Fibroblast of skin of back (primary cell): ENCODE measurements at regions not wholly inside any gene's neighbourhood (a gene's known extent, or its start where the extent isn't known, plus 50 kb on each side); places are given as distances from the start of the nearest gene placed in this dataset.
"Not testable (repeated sequence)": the region's sequence is repeated elsewhere in the genome, so short reads cannot be mapped to it uniquely, and the experiment has no call there.

ENCODE experiments used
- DNase-seq: peaks from one replicate; pipeline ENCODE4 v3.0.0-alpha.2; 2013

DNA sequence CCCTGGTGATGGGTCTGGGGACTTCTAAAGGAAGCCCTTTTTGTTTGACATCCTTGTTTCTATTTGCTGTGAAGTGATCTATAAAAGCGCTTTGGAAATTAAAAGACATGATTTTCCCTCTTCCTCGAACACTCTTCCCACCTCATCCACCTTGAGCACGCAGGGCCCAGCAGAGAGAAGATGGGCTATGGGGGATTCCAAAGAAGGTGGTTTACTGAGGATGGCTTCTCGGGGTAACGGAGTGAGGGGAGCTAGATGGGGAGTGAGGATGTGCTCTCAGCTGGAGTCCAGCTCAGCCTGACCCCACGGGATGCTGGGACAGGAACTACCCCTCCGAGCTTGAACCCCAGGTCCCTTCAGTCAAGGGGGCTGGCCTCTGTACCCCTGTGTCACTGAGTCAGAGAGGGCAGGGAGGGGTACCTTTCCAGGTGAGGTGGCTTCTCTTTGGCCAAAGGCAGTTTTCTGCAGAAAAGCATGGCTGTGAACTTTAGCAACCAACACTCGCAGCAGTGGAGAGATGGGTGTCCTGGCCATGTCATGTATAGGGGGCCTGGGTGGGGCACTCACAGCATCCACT is 180.7 kb upstream of the SMAD3 start:
- no peak for DNase-seq

DNA sequence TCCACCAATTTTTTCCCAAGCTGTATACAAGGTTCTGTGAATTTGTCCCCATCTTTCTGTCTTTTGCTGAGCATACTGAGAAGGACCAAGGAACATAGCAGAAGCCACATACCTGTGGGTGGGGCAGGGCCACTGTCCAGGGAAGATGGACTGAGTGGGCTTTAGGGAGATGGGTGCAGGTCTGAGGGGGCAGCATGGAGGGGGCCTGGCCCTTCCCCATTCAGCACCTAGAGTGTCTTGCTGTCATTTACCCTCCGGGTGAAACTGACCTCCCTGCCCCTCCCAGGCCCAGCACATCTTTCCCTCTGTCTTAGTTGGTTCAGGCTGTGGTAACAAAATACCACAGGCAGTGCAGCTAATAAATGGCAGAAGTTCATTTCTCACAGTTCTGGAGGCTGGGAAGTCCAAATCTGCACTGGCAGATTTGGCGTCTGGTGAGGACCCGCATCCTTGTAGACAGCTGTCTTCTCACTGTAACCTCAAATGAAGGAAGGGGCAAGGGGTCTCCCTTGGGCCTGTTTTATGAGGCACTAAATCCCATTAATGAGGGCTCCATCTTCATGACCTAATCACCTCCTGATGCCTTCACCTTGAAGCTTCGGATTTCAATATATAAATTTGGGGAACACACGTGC is 180.0 kb upstream of the SMAD3 start:
- no peak for DNase-seq

DNA sequence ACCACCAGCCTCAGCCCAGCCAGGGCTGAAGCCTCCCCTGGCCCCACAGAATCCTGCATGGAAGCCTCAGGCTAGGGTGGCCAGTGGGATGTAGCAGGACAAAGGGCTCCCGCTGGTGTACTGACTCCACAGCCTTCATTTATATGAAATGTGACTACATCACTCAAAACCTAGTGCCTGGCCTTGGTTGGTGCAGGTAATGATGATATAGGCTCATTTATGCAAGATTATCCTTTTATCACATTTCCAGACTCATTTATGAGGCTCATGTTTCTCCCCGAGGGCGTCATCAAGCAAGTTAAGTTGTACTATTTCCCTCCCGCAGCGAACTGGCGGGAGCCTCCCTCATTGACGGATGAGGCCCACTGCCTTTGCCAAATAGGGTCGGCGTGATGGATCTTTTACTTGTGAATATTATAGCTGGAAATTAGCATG is 179.1 kb upstream of the SMAD3 start:
- no peak for DNase-seq

DNA sequence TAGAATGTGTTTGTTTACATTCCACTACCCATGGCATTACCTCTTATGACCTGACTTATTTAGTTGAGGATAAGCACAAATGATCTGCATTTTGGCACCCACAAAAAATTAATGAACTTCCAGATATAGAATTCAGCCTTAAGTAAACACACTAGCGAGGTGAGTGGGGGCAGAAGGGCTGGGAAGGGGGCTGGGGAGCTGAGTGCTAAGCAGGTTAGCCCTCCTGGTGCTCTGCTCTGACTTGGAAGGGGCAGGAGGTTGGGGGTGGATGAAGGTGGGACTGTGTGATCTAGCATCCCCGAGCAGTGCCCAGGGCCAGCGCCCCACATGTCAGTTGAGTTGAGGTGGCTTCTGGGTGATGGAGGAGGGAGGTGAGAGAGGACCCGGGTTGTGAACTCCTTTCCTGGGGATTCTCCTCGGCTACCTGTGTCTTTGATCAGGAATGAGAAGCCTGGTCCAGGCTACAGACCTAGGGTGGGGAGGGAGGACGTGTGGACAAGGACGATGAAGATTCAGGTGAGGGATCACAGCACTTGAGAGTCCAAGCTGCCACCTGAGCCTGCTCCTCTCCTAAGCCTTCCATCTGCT is 178.6 kb upstream of the SMAD3 start:
- DNase-seq: no peak

DNA sequence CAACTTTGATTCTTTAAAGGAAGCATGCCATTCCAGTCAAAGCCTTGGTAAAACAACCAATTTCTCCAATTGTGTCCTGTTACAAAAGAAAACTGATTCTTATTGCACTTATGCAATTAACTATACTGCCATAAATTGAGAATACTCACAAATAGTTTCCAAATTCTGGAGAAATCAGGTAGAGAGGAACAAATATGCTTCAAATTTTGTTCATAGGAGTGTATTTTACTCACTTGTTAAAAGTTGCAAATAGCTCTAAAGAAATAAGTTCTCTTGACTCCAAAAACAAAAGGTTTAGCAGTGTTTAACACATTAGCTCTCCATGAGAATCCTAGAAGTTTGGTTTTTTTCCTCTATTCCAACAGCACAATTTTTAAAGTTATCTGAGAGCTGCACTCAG is 176.1 kb upstream of the SMAD3 start:
- not testable (repeated sequence) for DNase-seq

DNA sequence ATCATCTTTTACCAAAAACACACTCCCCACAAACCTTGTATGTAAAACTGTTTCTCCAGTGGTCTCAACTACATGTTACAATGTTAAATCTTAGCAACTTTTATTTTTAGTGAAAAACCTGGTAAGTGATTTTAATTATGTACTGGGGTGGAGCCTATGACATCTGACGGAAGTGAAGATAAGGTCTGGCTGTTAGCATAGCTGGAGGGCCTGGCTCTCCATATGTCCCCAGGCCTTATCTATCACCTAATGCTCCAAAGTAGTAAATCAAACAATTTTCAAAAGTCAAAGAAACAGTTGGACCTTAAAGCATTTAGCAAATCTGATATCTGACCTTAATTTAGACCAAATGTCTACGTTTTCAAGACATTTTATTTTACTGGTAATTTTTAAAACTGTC is 173.6 kb upstream of the SMAD3 start:
- DNase-seq: no peak

DNA sequence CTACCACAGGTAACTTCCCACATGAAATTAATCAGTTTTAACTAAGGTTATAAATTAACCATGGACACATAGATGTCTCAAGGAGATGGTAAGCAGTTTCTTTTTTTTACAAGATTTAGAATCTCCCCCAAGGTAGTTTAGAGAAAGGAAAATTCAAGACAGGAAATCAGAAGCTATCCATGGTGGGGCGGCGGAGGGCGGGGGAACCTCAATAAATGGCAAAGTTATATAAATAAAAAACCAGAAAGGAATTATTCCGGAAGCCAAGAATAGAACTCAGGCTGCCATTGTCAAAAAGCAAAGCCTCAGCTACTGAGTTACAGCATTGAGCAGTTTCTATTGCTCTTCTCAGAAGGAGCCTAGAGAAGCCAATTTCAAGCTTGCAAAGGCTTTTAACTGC is 172.1 kb upstream of the SMAD3 start:
- DNase-seq: no peak

DNA sequence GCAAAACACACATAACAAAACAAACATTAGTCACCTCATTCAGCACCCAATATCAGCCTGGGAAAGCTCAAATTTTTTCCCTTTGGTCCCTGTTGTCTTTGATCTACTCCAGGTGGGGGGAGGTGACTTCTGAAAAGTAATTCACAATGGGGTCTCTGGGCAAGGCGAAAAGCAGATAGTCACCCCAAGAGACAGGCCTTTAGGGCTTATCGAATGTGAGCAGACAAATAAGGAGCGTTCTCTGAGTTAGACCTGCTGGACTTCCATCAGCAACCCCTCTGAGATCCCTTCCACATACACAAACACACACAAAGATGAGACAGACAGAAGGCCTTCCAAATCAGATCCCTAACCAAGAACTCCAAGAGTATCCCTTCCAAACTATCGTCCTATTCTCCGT is 171.0 kb upstream of the SMAD3 start:
- DNase-seq: no peak

DNA sequence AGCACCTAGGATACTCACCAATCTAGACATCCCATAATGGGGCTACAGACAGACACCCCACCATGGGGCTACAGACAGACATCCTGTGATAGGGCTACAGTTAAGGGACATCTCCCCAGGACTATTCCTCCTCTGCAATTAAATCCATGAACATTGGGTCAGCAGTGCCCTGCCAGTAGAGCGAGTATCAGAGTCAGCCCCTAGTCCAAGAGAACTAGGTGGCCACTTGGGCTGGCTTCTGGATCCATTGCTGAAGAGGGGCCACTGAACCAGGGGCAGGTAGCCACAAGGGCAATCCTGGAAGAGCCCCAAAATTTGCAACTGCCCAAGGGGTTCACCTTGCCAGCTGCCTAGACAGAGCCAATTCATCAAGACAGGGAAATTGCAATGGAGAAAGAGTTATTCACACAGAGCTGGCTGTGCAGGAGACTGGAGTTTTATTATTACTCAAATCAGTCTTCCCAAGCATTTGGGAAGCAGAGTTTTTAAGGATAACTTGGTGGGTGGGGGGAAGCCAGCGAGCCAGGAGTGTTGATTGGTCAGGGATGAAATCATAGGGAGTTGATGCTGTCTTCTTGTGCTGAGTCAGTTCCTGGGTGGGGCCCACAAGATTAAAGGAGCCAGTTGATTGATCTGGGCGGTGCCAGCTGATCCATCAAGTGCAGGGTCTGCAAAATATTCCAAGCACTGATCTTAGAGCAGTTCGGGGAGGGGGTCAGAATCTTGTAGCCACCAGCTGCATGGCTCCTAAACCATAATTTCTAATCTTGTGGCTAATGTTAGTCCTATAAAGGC is 170.2 kb upstream of the SMAD3 start:
- peak; percentile 72 for DNase-seq

DNA sequence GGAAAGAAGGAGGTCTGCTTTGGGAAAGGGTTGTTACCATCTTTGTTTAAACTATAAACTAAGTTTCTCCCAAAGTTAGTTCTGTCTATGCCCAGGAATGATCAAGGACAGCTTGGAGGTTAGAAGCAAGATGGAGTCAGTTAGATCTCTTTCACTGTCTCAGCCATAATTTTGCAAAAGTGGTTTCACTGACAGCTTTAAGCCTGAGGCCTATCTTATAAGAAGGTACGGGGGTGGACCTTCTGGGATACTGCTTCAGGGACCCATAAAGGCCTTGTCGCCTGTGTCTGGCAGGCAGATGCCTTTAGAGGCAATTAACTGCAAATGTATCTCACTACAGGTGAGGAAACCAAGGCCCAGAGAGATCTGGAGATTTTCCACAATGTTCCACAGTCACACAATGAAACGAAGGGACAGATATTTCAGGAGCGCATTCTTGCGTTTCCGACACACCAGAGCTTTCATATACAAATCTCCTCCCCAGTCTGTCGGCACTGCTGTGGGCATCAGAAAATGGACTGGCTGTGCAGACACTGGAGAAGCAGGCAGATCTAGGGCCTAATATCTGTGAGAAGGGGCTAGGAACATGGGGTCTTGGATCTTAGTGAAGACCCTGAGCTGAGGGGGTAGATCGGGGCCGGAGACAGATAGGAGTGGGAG is 169.5 kb upstream of the SMAD3 start:
- DNase-seq: no peak

DNA sequence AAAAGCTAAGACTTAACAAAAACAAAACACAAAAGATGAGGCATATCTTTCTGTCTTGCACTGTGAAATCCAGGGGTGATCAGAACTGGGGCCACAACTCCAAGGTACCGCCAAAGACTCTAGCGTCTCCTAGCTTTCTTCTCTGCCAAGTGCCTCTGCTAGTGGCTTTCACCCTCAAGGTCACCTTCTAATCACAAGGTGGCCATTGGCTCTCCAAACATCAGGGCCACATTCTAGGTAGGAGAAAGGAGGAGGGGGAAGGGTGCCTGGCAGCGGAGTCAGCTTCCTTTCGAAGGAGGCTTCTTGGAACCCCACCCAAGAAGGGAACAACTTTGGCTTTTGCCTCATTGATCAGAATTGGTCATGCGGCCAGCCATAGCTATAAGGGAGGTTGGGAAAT is 168.8 kb upstream of the SMAD3 start:
- DNase-seq: no peak

DNA sequence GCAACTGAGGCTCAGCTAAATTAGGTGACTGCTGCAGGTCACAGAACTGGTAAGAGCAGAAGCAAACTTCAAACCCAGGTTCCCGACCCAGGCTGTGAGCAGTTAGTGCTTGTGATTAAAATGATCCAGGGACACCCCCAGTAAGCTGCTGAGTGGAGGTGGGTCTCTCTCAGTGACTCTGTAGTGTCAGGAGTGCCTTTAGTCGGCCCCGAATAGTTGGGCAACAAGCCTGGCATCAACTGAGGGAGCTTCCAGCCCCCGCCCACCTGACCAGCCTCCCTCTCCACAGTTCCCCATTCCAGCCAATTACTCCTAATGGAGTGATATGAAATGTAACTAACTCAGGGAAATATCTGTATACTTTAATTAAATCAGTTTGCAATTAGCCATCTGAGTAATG is 168.0 kb upstream of the SMAD3 start:
- DNase-seq: no peak

DNA sequence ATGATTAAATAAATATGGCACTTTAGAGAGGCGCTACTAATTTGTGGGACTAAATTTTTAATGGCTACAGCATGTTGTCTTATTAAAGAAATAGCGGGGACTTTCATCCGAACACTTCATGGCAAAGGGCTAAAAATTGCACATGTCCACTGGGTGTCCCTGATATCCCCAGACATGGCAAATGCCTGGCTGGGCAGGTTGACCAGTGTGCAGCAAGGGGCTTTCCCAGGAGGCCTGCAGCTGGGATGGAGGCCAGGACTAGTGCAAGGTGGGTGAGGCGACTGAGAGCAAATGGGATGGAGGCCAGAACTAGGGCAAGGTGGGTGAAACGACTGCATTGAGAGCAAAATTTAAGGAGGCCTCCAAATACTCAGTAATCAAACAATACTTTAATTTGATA is 167.4 kb upstream of the SMAD3 start:
- no peak for DNase-seq

DNA sequence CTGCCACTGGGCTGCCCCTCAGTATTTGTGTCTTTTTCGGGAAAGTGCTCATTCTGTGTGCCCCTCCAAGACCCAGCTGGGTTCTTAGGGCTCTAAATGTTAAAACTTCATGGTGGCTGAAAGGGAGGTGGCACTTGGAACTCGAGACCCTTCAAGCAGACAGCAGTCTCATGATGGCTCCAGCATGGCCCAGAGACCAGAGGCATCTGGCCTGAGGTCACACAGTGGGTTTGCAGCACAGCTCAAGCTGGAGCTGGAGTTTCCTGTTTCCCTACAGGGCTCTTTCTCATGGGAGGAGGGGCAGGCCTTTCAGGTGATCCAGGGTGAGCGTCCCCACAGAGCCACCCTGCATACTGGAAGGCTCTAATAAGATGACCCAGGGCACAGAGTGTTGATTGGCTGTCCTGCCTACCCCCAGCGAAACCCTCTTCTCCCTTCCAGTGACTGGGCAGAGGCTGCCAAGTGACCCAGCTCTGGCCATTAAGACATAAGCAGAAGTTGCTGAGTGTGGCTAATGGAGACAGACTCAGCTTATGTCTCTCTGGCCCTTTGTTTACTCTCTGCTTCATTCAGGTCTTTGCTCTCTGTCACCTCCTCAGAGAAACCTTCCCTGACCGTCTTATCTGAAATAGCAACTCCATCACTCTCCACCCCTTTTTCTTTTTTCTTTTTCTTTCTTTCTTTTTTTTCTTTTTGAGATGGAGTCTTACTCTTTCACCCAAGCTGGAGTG is 166.6 kb upstream of the SMAD3 start:
- DNase-seq: no peak

DNA sequence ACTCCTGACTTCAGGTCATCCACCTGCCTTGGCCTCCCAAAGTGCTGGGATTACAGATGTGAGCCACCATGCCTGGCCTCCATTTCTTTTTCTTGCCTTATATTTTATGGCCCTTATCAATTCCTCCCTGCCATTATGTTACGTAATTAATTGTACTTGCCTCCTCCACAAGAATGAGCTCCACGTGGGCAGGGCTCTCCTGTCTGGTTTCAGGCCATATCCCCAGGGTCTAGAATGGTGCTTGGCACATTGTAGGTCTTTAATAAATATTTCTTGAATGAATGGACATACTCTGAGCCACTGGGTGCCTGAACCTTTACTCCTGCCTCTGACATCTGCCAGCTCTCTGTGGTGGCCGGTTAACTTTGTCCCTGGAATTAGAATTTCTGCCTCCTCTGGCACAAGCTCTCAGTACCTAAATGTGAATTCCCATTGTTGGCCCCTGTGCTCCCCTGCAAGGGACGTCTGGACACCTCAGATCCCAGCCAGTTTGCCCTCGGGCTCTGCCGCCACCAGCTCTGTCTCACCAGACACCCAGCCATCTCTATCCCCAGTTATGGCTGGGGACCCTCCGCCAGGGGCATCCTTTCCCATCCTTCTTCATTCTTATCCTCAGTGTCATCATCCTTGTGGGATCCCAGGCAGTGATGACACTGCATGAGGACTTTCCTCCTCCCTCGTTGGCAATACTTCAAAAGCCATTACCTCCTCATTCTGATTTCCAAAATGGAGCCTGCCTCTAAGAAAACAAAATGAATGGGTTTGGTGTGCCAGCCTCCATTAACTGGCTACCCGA is 165.6 kb upstream of the SMAD3 start:
- peak; percentile 87 for DNase-seq

DNA sequence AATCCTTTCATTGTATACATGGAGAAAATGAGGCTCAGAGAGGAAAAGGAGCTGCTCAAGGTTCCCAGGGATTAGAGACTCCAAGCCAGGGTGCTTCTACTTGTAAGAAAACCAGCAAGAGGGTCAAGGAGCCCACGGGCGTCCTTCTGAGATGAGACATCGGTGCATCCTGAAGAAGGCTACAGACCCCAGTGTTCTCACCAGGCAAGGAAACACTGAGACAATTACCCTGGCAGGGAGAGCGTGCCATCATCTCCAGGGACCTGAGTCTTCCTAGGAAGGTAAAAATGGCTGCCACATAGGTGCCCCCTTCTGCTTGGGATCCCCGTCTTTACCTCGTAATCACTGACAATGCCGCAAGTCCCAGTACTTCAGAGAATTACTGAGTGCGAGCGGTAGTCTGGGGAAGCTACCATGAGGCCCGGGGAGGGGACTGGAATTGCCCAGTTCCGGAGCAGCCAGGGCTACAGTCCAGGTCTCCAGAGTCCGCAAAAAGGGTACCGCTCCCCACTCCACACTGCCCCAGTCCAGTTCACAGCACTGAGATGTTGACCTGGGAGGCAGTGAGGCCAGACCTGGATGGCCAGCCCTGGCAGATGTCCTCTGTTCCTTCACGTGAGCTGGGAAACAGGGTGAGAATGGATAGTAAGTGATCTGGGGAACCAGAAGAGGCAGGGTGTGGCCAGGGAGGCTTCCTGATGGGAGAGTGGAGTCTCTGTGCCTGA is 164.7 kb upstream of the SMAD3 start:
- no peak for DNase-seq

DNA sequence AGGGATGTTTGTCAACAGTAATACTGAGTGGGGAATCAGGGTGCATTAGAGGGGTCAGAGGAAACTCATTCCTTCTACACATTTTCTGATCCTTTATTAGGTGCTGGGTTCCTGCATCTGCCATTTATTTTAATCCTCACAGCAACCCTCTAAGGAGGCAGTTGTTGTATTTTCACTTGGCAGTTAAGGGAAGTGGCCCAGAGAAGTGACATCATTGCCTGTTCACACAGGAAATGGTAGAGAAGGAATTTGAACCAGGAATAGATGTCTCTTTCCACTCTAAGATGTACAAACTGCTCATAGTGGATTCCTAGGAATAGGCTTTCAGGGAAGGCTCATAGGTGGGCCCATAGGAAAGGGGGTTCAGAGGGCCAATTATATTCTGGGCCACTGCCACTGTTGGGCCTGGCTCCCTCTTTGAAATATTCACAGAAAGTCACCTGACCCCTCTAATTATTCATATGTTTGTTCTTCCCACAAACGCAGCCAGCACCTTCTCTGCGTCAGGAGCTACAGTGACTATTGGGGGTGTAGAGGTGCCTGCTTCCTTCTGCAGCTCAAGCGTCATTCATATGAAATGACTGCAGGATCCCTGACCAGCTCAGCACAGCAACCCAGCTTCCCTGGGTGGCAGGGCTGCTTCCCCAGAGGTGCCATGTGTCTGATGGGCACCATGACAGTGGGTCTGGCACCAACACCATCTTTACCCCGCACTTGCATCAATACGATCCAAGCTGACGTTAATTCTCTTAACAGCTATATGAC is 163.9 kb upstream of the SMAD3 start:
- DNase-seq: peak; percentile 78

DNA sequence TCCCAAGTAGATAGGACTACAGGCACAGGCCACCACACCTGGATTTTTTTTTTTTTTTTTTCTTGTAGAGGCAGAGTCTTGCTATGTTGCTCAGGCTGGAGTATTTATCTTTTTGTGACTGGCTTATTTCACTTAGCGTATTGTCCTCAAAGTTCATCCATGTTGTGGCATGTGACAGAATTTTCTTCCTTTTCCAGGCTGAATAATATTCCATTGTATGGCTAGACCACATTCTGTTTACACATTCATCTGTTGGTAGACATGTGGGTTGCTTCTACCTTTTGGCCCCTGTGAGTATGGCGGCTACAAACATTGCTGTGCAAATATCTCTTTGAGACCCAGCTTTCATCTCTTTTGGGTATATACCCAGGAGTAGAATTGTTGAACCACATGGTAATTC is 160.2 kb upstream of the SMAD3 start:
- no peak for DNase-seq

DNA sequence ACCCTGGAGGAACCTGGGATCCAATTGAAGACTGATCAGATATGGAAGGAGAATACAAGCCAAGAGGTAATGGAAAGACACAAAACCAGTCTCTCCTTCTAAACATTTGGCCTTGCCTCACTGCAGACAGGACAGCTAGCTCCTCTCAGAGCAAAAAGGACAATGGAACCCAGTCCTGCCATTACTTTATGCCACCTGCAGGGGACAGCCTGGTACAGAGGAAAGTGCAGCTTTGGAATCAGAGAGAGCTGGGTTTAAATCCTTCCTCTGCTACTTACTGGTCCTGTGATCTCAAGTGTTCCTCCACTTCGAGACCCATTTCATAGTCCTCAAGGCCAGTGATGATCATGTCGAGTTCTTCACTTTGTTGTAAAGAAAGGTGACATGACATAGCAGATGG is 159.4 kb upstream of the SMAD3 start:
- no peak for DNase-seq
